HEK293T (cell line): ENCODE measurements at regions not wholly inside any gene's neighbourhood (a gene's known extent, or its start where the extent isn't known, plus 50 kb on each side); places are given as distances from the start of the nearest gene placed in this dataset.

Experiments used
- ARNT ChIP-seq: fragments of 450-650 bp; IDR thresholded peaks from 2 replicates; pipeline ENCODE4 v1.6.1; 2017; ENCODE audit warnings: mild to moderate bottlenecking
- BHLHE40 ChIP-seq: fragments of 450-650 bp; IDR thresholded peaks from 2 replicates; pipeline ENCODE4 v1.6.1; 2016; ENCODE audit warnings: mild to moderate bottlenecking, moderate library complexity, borderline replicate concordance
- CTBP1 ChIP-seq: fragments of 450-650 bp; IDR thresholded peaks from 2 replicates; pipeline ENCODE4 v1.6.1; 2016; ENCODE audit warnings: borderline replicate concordance
- FOXA1 ChIP-seq: fragments of 450-650 bp; IDR thresholded peaks from 2 replicates; pipeline ENCODE4 v1.6.1; 2016; ENCODE audit warnings: mild to moderate bottlenecking
- FOXK2 ChIP-seq: fragments of 450-650 bp; IDR thresholded peaks from 2 replicates; pipeline ENCODE4 v1.6.1; 2016; ENCODE audit warnings: mild to moderate bottlenecking
- HDGF ChIP-seq: fragments of 450-650 bp; IDR thresholded peaks from 2 replicates; pipeline ENCODE4 v1.6.1; 2017; ENCODE audit warnings: antibody characterized with exemption, borderline replicate concordance
- LEF1 ChIP-seq: fragments of 450-650 bp; IDR thresholded peaks from 2 replicates; pipeline ENCODE4 v1.6.1; 2017; ENCODE audit warnings: mild to moderate bottlenecking, borderline replicate concordance
- NFRKB ChIP-seq: fragments of 450-650 bp; IDR thresholded peaks from 2 replicates; pipeline ENCODE4 v1.6.1; 2016; ENCODE audit warnings: mild to moderate bottlenecking, moderate library complexity
- PKNOX1 ChIP-seq: fragments of 450-650 bp; IDR thresholded peaks from 2 replicates; pipeline ENCODE4 v1.6.1; 2016
- SP1 ChIP-seq: fragments of 450-650 bp; IDR thresholded peaks from 2 replicates; pipeline ENCODE4 v1.6.1; 2017
- SUZ12 ChIP-seq: fragments of 450-650 bp; IDR thresholded peaks from 2 replicates; pipeline ENCODE4 v1.6.1; 2016; ENCODE audit warnings: mild to moderate bottlenecking
- TARDBP ChIP-seq: fragments of 450-650 bp; IDR thresholded peaks from 2 replicates; pipeline ENCODE4 v1.6.1; 2016
- ZNF384 ChIP-seq: fragments of 450-650 bp; IDR thresholded peaks from 2 replicates; pipeline ENCODE4 v1.6.1; 2016

GRCh38 chr7:47693216-47693615 lies 111.3 kb upstream of the TNS3 start:
- TF ChIP-seq LEF1 = no peak
- no peak for TF ChIP-seq FOXA1
- no peak for TF ChIP-seq NFRKB
- no peak for TF ChIP-seq SP1
- no peak for TF ChIP-seq ARNT
- no peak for TF ChIP-seq HDGF
- TF ChIP-seq SUZ12 = no peak
- no peak for TF ChIP-seq TARDBP
- no peak for TF ChIP-seq ZNF384
- TF ChIP-seq BHLHE40 = no peak
- no peak for TF ChIP-seq CTBP1
- no peak for TF ChIP-seq FOXK2
- TF ChIP-seq PKNOX1 = no peak
